ENCODE measurements at regions not wholly inside any gene's neighbourhood (a gene's known extent, or its start where the extent isn't known, plus 50 kb on each side); places are given as distances from the start of the nearest gene placed in this dataset.

- TF ChIP-seq, protein P1, sequence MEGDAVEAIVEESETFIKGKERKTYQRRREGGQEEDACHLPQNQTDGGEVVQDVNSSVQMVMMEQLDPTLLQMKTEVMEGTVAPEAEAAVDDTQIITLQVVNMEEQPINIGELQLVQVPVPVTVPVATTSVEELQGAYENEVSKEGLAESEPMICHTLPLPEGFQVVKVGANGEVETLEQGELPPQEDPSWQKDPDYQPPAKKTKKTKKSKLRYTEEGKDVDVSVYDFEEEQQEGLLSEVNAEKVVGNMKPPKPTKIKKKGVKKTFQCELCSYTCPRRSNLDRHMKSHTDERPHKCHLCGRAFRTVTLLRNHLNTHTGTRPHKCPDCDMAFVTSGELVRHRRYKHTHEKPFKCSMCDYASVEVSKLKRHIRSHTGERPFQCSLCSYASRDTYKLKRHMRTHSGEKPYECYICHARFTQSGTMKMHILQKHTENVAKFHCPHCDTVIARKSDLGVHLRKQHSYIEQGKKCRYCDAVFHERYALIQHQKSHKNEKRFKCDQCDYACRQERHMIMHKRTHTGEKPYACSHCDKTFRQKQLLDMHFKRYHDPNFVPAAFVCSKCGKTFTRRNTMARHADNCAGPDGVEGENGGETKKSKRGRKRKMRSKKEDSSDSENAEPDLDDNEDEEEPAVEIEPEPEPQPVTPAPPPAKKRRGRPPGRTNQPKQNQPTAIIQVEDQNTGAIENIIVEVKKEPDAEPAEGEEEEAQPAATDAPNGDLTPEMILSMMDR (conservative IDR thresholded peaks at IDR 0.05), result no peak
- no peak overlapping the region for H3K4me3 Mint-ChIP-seq
- H3K27ac Mint-ChIP-seq, result no peak overlapping the region
- no peaks in the 10 kb centered on the region for H3K27me3 Mint-ChIP-seq
- no peak for DNase-seq (ENCODE audit: extremely low spot score, unreplicated experiment)
- no peaks in the 10 kb centered on the region for H3K36me3 Mint-ChIP-seq
- no peaks in the 10 kb centered on the region for H3K9me3 Mint-ChIP-seq
- peaks cover 7% of the 10 kb centered on the region for H3K4me1 Mint-ChIP-seq (ENCODE audit: unreplicated experiment)
These were observed 183.1 kb upstream of the S100G start for GRCh38 chrX:16466640-16467432.

DNA sequence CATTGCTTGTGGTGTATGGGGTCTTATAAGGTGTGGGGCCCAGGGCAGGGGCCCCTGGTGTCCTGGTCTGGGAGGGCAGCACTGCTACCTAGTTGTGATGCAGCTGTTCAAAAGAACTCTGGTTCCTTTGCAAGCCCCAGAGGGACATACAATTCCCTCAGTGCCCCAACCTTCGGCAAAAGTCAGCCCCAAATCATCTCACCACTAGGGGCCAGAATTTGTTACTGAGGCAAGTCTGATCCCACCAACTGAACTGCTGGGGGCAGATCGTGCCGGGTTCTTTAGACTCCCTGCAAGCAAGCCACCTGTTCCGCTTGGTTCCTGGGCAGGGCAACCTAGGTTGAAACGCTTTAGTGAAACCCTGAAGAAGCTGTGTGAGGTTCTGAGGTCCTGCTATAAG is 180.1 kb upstream of the S100G start:
- Mint-ChIP-seq H3K9me3 (no peaks in the 10 kb centered on the region), H3K27me3 (no peaks in the 10 kb centered on the region), H3K4me3 (no peak overlapping the region), H3K4me1 (ENCODE audit: unreplicated experiment) (peaks cover 9% of the 10 kb centered on the region), H3K36me3 (no peaks in the 10 kb centered on the region), H3K27ac (no peak overlapping the region)
- DNase-seq (ENCODE audit: extremely low spot score, unreplicated experiment), result no peak
- TF ChIP-seq, protein P1 (conservative IDR thresholded peaks at IDR 0.05), result no peak

DNA sequence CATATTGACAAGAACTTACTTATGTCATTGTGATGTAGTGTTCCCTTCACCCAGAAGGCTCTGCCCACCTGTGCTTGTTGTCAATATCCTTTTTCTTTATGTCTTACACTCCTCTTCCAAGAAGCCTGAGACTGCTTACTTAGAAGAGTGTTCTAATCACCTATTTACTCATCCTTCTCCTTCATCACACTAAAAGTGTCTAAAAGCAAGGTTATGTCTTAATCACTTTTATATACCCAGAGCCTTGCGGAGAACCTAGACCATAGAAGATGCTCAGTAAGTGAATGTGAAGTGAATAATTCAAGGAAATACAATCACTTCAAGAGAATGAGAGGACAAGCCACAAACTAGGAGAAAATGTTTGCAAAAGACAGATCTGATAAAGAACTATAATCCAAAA is 177.6 kb upstream of the S100G start:
- Mint-ChIP-seq H3K4me3 (no peak overlapping the region), H3K27ac (no peak overlapping the region), H3K4me1 (ENCODE audit: unreplicated experiment) (peaks cover 9% of the 10 kb centered on the region), H3K36me3 (no peaks in the 10 kb centered on the region), H3K27me3 (no peaks in the 10 kb centered on the region), H3K9me3 (no peaks in the 10 kb centered on the region)
- no peak for DNase-seq (ENCODE audit: extremely low spot score, unreplicated experiment)
- TF ChIP-seq, protein P1 (conservative IDR thresholded peaks at IDR 0.05), result no peak

- TF ChIP-seq, protein P1 (conservative IDR thresholded peaks at IDR 0.05), result no peak
- H3K27me3 Mint-ChIP-seq, result no peaks in the 10 kb centered on the region
- H3K4me3 Mint-ChIP-seq, result no peak overlapping the region
- H3K36me3 Mint-ChIP-seq, result no peaks in the 10 kb centered on the region
- no peak overlapping the region for H3K27ac Mint-ChIP-seq
- peaks cover 14% of the 10 kb centered on the region for H3K4me1 Mint-ChIP-seq (ENCODE audit: unreplicated experiment)
- no peak for DNase-seq (ENCODE audit: extremely low spot score, unreplicated experiment)
- H3K9me3 Mint-ChIP-seq, result no peaks in the 10 kb centered on the region
These were observed 175.4 kb upstream of the S100G start for GRCh38 chrX:16474511-16474910.

GRCh38 chrX:16476009-16476408 is 173.9 kb upstream of the S100G start:
- H3K36me3 Mint-ChIP-seq, result no peaks in the 10 kb centered on the region
- peaks cover 16% of the 10 kb centered on the region for H3K4me1 Mint-ChIP-seq (ENCODE audit: unreplicated experiment)
- TF ChIP-seq, protein P1 (conservative IDR thresholded peaks at IDR 0.05), result no peak
- no peaks in the 10 kb centered on the region for H3K9me3 Mint-ChIP-seq
- no peak for DNase-seq (ENCODE audit: extremely low spot score, unreplicated experiment)
- no peaks in the 10 kb centered on the region for H3K27me3 Mint-ChIP-seq
- H3K4me3 Mint-ChIP-seq, result no peak overlapping the region
- H3K27ac Mint-ChIP-seq, result no peak overlapping the region

All from type B pancreatic cell (in vitro differentiated cells).